HEK293T (cell line): ENCODE measurements at regions not wholly inside any gene's neighbourhood (a gene's known extent, or its start where the extent isn't known, plus 50 kb on each side); places are given as distances from the start of the nearest gene placed in this dataset.

Source experiments
- CTCF ChIA-PET: fragments of 350-600 bp; formaldehyde crosslinking; extraction: SDS; loops from one replicate; lab custom pipeline; 2021; ENCODE audit warnings: antibody characterized with exemption, inconsistent platforms; lab: Yijun Ruan, JAX
- POLR2A ChIA-PET: fragments of 350-600 bp; formaldehyde crosslinking; extraction: SDS; loops from one replicate; lab custom pipeline; 2020; ENCODE audit warnings: antibody characterized with exemption, inconsistent platforms; lab: Yijun Ruan, JAX
- DNase-seq: peaks from one replicate; pipeline ENCODE4 v3.0.0; 2012; ENCODE audit warnings: mixed read lengths; ENCODE audit errors: extremely low spot score
- ARNT ChIP-seq: fragments of 450-650 bp; IDR thresholded peaks from 2 replicates; pipeline ENCODE4 v1.6.1; 2017; ENCODE audit warnings: mild to moderate bottlenecking
- BHLHE40 ChIP-seq: fragments of 450-650 bp; IDR thresholded peaks from 2 replicates; pipeline ENCODE4 v1.6.1; 2016; ENCODE audit warnings: mild to moderate bottlenecking, moderate library complexity, borderline replicate concordance
- CTBP1 ChIP-seq: fragments of 450-650 bp; IDR thresholded peaks from 2 replicates; pipeline ENCODE4 v1.6.1; 2016; ENCODE audit warnings: borderline replicate concordance
- ELF4 ChIP-seq: fragments of 450-650 bp; IDR thresholded peaks from 2 replicates; pipeline ENCODE4 v1.6.1; 2017; ENCODE audit warnings: antibody characterized with exemption
- FOXA1 ChIP-seq: fragments of 450-650 bp; IDR thresholded peaks from 2 replicates; pipeline ENCODE4 v1.6.1; 2016; ENCODE audit warnings: mild to moderate bottlenecking
- FOXK2 ChIP-seq: fragments of 450-650 bp; IDR thresholded peaks from 2 replicates; pipeline ENCODE4 v1.6.1; 2016; ENCODE audit warnings: mild to moderate bottlenecking
- FOXM1 ChIP-seq: fragments of 450-650 bp; IDR thresholded peaks from 2 replicates; pipeline ENCODE4 v1.6.1; 2017; ENCODE audit warnings: mild to moderate bottlenecking, borderline replicate concordance
- HDGF ChIP-seq: fragments of 450-650 bp; IDR thresholded peaks from 2 replicates; pipeline ENCODE4 v1.6.1; 2017; ENCODE audit warnings: antibody characterized with exemption, borderline replicate concordance
- L3MBTL2 ChIP-seq: fragments of 450-650 bp; conservative IDR thresholded peaks from 2 replicates; pipeline ENCODE4 v1.6.1; 2016; ENCODE audit warnings: mild to moderate bottlenecking
- LEF1 ChIP-seq: fragments of 450-650 bp; IDR thresholded peaks from 2 replicates; pipeline ENCODE4 v1.6.1; 2017; ENCODE audit warnings: mild to moderate bottlenecking, borderline replicate concordance
- NFRKB ChIP-seq: fragments of 450-650 bp; IDR thresholded peaks from 2 replicates; pipeline ENCODE4 v1.6.1; 2016; ENCODE audit warnings: mild to moderate bottlenecking, moderate library complexity
- SP1 ChIP-seq: fragments of 450-650 bp; IDR thresholded peaks from 2 replicates; pipeline ENCODE4 v1.6.1; 2017
- SUZ12 ChIP-seq: fragments of 450-650 bp; IDR thresholded peaks from 2 replicates; pipeline ENCODE4 v1.6.1; 2016; ENCODE audit warnings: mild to moderate bottlenecking
- TARDBP ChIP-seq: fragments of 450-650 bp; IDR thresholded peaks from 2 replicates; pipeline ENCODE4 v1.6.1; 2016
- ZNF384 ChIP-seq: fragments of 450-650 bp; IDR thresholded peaks from 2 replicates; pipeline ENCODE4 v1.6.1; 2016
- TF ChIP-seq, protein P1 (sequence below): fragments of 450-650 bp; IDR thresholded peaks from 2 replicates; pipeline ENCODE4 v1.6.1; 2016

DNA sequence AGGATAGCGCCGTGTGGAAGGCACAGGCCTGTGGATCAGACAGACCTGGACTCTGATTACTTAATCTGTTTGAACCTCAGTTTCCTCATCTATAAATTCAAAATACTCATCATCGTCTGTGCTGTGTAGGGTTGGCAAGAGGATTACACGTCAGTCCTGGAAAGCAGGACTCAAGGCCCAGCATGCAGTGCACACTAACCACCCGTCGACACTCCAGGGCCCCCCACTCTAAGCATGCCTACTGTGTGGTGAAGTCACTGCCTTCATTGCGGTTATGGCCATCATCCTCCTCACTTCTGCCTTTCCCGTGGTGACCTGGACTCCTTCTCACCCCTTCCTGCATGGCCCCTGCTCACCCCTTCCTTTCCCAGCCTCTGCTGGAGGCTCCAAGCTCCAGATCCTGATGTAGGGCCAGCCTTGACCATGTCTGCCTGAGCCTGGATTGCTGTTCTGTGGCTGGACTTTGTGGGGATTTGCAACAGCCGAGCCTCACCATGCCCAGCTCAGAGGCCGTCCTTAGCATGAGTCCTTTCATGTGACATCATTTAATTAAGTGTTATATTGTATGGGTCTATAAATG lies 1158.0 kb downstream of the TBC1D22A start:
- POLR2A ChIA-PET, result no interaction called here
- TF ChIP-seq, protein P1, sequence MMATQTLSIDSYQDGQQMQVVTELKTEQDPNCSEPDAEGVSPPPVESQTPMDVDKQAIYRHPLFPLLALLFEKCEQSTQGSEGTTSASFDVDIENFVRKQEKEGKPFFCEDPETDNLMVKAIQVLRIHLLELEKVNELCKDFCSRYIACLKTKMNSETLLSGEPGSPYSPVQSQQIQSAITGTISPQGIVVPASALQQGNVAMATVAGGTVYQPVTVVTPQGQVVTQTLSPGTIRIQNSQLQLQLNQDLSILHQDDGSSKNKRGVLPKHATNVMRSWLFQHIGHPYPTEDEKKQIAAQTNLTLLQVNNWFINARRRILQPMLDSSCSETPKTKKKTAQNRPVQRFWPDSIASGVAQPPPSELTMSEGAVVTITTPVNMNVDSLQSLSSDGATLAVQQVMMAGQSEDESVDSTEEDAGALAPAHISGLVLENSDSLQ, result no peak
- TF ChIP-seq NFRKB, result no peak
- no peak for TF ChIP-seq FOXK2
- no peak for TF ChIP-seq HDGF
- TF ChIP-seq BHLHE40, result no peak
- TF ChIP-seq SP1, result no peak
- TF ChIP-seq TARDBP, result no peak
- no peak for TF ChIP-seq ARNT
- TF ChIP-seq L3MBTL2, result no peak
- no peak for TF ChIP-seq FOXM1
- TF ChIP-seq SUZ12, result no peak
- CTCF ChIA-PET, result no interaction called here
- DNase-seq, result no peak

DNA sequence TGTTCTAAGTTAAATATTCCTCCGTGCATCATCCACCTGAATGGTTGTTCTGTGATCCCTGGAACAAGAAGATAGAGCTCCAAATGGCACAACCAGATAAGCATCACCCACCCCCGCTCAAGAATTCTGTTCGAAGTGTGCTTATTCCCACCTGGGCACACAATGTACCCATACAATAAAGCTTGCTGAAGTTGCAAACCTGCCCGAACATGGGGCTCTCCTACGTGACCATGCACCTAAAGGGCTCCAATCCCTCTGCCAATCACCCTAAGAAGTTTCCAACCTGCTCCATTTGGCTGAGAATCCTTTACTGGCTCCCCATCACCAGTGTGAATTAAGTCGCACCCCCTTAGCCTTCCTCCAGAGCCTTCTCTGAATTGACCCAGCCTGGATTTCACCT lies 1157.4 kb downstream of the TBC1D22A start:
- no peak for DNase-seq
- ChIA-PET POLR2A (no interaction called here), CTCF (no interaction called here)
- TF ChIP-seq, protein P1, result no peak
- TF ChIP-seq SUZ12, result no peak
- TF ChIP-seq NFRKB, result no peak
- TF ChIP-seq CTBP1, result no peak
- no peak for TF ChIP-seq BHLHE40
- TF ChIP-seq L3MBTL2, result no peak
- no peak for TF ChIP-seq FOXA1
- no peak for TF ChIP-seq ELF4
- TF ChIP-seq FOXK2, result no peak
- TF ChIP-seq SP1, result no peak
- no peak for TF ChIP-seq FOXM1
- no peak for TF ChIP-seq ZNF384
- TF ChIP-seq LEF1, result no peak
- TF ChIP-seq ARNT, result no peak
- no peak for TF ChIP-seq HDGF
- TF ChIP-seq TARDBP, result no peak

DNA sequence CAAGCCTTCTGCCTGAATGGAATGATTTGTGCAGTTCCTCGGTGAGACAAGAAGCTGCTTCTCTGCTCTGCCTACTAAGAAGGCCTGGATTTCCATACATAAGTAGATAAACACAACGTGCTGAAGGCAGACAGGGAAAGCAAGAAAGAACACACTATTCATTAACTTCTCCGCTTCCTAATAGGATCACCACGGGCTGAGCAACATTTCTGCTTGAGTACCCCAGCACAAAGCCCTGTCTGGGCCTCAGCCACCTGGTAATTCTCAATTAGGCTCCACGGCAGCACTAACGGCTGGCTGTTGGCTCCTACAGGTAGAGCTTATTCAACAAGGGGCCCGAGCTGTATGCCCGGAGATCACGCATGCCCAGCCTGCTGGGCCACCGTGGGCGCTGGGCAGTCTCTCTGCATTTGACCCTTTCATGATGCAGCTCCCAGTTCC lies 1156.6 kb downstream of the TBC1D22A start:
- no peak for TF ChIP-seq SP1
- DNase-seq, result no peak
- ChIA-PET POLR2A (no interaction called here), CTCF (no interaction called here)

DNA sequence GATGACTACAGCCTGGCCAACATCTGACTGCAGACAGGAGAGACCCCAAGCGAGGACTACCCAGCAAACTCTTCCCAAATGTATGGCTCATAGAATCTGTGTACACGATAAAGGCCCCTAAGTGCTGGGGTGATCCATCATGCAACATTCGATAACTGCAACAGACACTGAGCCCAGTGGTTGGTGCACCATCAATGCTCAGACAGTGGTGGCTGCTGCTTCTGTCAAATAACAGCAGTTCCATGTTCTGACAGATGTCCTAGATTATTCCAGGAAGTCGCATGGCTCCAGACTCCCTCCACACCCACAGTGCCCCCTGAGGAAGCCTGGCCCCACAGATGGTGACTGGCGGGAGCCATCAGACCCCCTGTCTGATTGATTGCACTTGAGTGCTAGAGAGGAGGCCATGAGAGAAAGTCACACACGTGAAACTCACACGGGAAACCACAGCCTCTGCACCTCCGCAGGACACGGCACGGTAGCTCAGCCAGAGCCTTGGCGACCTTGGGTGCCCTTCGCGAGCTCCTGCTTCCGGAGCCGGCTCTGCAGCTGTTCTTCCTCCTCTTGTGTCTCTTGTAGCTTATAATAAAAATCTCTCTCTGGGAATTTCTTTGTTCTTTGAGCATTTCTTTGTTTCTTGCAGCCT lies 1155.9 kb downstream of the TBC1D22A start:
- no peak for DNase-seq
- TF ChIP-seq SUZ12, result no peak
- TF ChIP-seq FOXM1, result no peak
- TF ChIP-seq, protein P1, result no peak
- no peak for TF ChIP-seq ELF4
- TF ChIP-seq L3MBTL2, result no peak
- no peak for TF ChIP-seq FOXK2
- no peak for TF ChIP-seq FOXA1
- TF ChIP-seq TARDBP, result no peak
- no peak for TF ChIP-seq LEF1
- no peak for TF ChIP-seq CTBP1
- no peak for TF ChIP-seq BHLHE40
- TF ChIP-seq NFRKB, result no peak

DNA sequence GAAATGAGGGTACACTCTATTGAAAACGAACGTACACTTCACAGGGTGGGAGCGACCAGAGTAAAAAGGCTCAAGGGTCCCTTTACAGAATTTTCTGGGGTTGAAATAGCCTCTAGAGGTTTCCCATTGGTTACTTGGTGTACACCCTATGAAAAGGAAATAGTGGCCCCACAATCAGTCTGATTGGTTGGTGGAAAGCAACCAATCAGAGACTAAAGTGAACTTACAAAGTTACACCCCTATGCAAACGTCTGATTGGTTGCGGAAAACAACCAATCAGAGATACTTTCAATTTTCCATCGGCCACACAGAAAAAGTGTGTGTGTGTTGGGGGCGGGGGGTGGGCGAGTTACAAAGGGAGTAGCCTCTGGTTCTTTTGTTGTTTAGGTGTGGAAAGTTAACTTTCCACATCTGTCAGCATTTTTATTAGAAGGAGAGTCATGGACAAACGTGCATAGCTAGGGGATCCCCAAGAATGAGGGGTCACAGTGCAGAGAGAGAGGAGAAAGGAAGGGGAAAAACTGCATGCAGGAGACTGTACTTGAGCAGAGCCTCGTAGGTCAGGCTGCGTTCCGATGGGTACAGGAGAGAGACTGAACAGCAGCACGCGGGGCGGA lies 1152.1 kb downstream of the TBC1D22A start:
- DNase-seq, result no peak
- ChIA-PET CTCF (no interaction called here), POLR2A (no interaction called here)
- TF ChIP-seq LEF1, result no peak
- no peak for TF ChIP-seq SUZ12
- no peak for TF ChIP-seq BHLHE40
- no peak for TF ChIP-seq TARDBP
- TF ChIP-seq L3MBTL2, result no peak
- no peak for TF ChIP-seq NFRKB
- TF ChIP-seq SP1, result no peak
- no peak for TF ChIP-seq FOXK2
- TF ChIP-seq ELF4, result no peak
- no peak for TF ChIP-seq ARNT
- TF ChIP-seq FOXM1, result no peak
- TF ChIP-seq CTBP1, result no peak
- no peak for TF ChIP-seq ZNF384
- no peak for TF ChIP-seq HDGF
- TF ChIP-seq, protein P1, result no peak
- TF ChIP-seq FOXA1, result no peak

More for the DNA sequence above, 1155.9 kb downstream of the TBC1D22A start:
- POLR2A ChIA-PET, result no interaction called here
- CTCF ChIA-PET, result no interaction called here
